GM23338 (cell line): ENCODE measurements at regions not wholly inside any gene's neighbourhood (a gene's known extent, or its start where the extent isn't known, plus 50 kb on each side); places are given as distances from the start of the nearest gene placed in this dataset.
"Not testable (repeated sequence)": the region's sequence is repeated elsewhere in the genome, so short reads cannot be mapped to it uniquely, and the experiment has no call there.

Experiments used
- ATAC-seq: fragments of 200-7000 bp; cut with Tn5 transposase; 3 replicates; pipeline ENCODE4 v1.9.1; 2020
- DNase-seq: peaks from one replicate; pipeline ENCODE4 v3.0.0-alpha.2; 2015; ENCODE audit warnings: low spot score
- H2AFZ ChIP-seq: fragments of 200-600 bp; sonication (generic); 2 replicates; pipeline ENCODE4 v1.8.0; 2016; ENCODE audit warnings: antibody characterized with exemption, mild to moderate bottlenecking, moderate library complexity
- H3F3A ChIP-seq: fragments of 200-600 bp; sonication (generic); replicated peaks from 2 replicates; pipeline ENCODE4 v1.8.0; 2017; ENCODE audit warnings: antibody characterized with exemption, mixed run types, low read depth
- H3K27ac ChIP-seq: fragments of 200-600 bp; sonication (generic); 2 replicates; pipeline ENCODE4 v1.6.1; 2016; ENCODE audit warnings: low read depth
- H3K27me3 ChIP-seq: fragments of 200-600 bp; sonication (generic); 2 replicates; pipeline ENCODE4 v1.8.0; 2016; ENCODE audit warnings: mild to moderate bottlenecking, mixed run types, moderate library complexity; ENCODE audit not compliant: insufficient read depth
- H3K36me3 ChIP-seq: fragments of 200-600 bp; sonication (generic); 2 replicates; pipeline ENCODE4 v1.8.0; 2016; ENCODE audit warnings: mild to moderate bottlenecking; ENCODE audit not compliant: insufficient read depth
- H3K4me1 ChIP-seq: fragments of 200-600 bp; sonication (generic); 2 replicates; pipeline ENCODE4 v1.8.0; 2016; ENCODE audit warnings: mild to moderate bottlenecking, moderate library complexity; ENCODE audit not compliant: insufficient read depth
- H3K4me2 ChIP-seq: fragments of 200-600 bp; sonication (generic); 2 replicates; pipeline ENCODE4 v1.7.1; 2017; ENCODE audit warnings: mixed run types
- H3K4me3 ChIP-seq: fragments of 200-600 bp; sonication (generic); 2 replicates; pipeline ENCODE4 v1.6.1; 2016; ENCODE audit warnings: mixed run types
- H3K79me2 ChIP-seq: fragments of 200-600 bp; sonication (generic); replicated peaks from 2 replicates; pipeline ENCODE4 v1.8.0; 2017; ENCODE audit warnings: mild to moderate bottlenecking; ENCODE audit not compliant: insufficient read depth
- H3K9me2 ChIP-seq: fragments of 200-600 bp; sonication (generic); 2 replicates; pipeline ENCODE4 v1.8.0; 2017; ENCODE audit not compliant: insufficient read depth
- H4K20me1 ChIP-seq: fragments of 200-600 bp; sonication (generic); replicated peaks from 2 replicates; pipeline ENCODE4 v1.8.0; 2017; ENCODE audit warnings: mild to moderate bottlenecking; ENCODE audit not compliant: insufficient read depth
- H3K27ac Mint-ChIP-seq: 2 replicates; pipeline ENCODE4 v1.8.0; 2020; ENCODE audit warnings: inconsistent platforms, mild to moderate bottlenecking, moderate library complexity, mixed read lengths
- H3K27me3 Mint-ChIP-seq: 3 replicates; pipeline ENCODE4 v1.8.0; 2022; ENCODE audit warnings: low read depth, mild to moderate bottlenecking, moderate library complexity, mixed read lengths, inconsistent platforms; ENCODE audit not compliant: insufficient read depth, poor library complexity
- H3K36me3 Mint-ChIP-seq: 3 replicates; pipeline ENCODE4 v1.8.0; 2021; ENCODE audit warnings: low read depth, mild to moderate bottlenecking, inconsistent platforms, moderate library complexity, mixed read lengths
- H3K4me1 Mint-ChIP-seq: 3 replicates; pipeline ENCODE4 v1.8.0; 2020; ENCODE audit warnings: mild to moderate bottlenecking, inconsistent platforms, mixed read lengths
- H3K4me3 Mint-ChIP-seq: 3 replicates; pipeline ENCODE4 v1.8.0; 2021; ENCODE audit warnings: moderate library complexity, mild to moderate bottlenecking, inconsistent platforms, mixed read lengths
- H3K9me3 Mint-ChIP-seq: 3 replicates; pipeline ENCODE4 v1.8.0; 2020; ENCODE audit warnings: moderate library complexity, mild to moderate bottlenecking, inconsistent platforms, mixed read lengths
- CREB1 ChIP-seq: fragments of 250-450 bp; sonication (Bioruptor Pico); IDR thresholded peaks from 2 replicates; pipeline ENCODE4 v1.5.0; 2020; ENCODE audit warnings: low read depth, mild to moderate bottlenecking, moderate library complexity
- EZH2phosphoT487 ChIP-seq: fragments of 200-600 bp; sonication (generic); IDR thresholded peaks from one replicate; pipeline ENCODE4 v1.8.1; 2018; ENCODE audit warnings: antibody characterized with exemption; ENCODE audit not compliant: unreplicated experiment
- JUNB ChIP-seq: IDR thresholded peaks from one replicate; pipeline ENCODE4 v1.6.1; 2016; ENCODE audit warnings: antibody characterized with exemption; ENCODE audit not compliant: unreplicated experiment
- NANOG ChIP-seq: IDR thresholded peaks from 2 replicates; pipeline ENCODE4 v1.6.1; 2016; ENCODE audit warnings: antibody characterized with exemption, borderline replicate concordance
- STAT1 ChIP-seq: IDR thresholded peaks from one replicate; pipeline ENCODE4 v1.6.1; 2016; ENCODE audit warnings: antibody characterized with exemption; ENCODE audit not compliant: unreplicated experiment
- ZNF114 ChIP-seq: fragments of 250-450 bp; sonication (Bioruptor Pico); IDR thresholded peaks from 2 replicates; pipeline ENCODE4 v1.5.0; 2020; ENCODE audit warnings: mild to moderate bottlenecking, moderate library complexity
- ZNF331 ChIP-seq: fragments of 250-450 bp; sonication (Bioruptor Pico); IDR thresholded peaks from 2 replicates; pipeline ENCODE4 v1.5.0; 2020; ENCODE audit warnings: low read depth, mild to moderate bottlenecking, moderate library complexity
- TF ChIP-seq, protein P1 (sequence below), 2 experiments: fragments of 200-600 bp in 1 of 2; sonication (generic) in 1 of 2; conservative IDR thresholded peaks; 2 replicates each; pipeline versions ENCODE4 v1.5.1 to v1.6.1; 2016 to 2017; ENCODE audit warnings: antibody characterized with exemption in 2 of 2, low read depth in 2 of 2, mild to moderate bottlenecking in 2 of 2, moderate library complexity in 1 of 2
- TF ChIP-seq, protein P2 (sequence below): IDR thresholded peaks from one replicate; pipeline ENCODE4 v1.6.1; 2018; ENCODE audit warnings: antibody characterized with exemption; ENCODE audit not compliant: unreplicated experiment
- TF ChIP-seq, protein P3 (sequence below): IDR thresholded peaks from 2 replicates; pipeline ENCODE4 v1.6.1; 2016; ENCODE audit warnings: antibody characterized with exemption

DNA sequence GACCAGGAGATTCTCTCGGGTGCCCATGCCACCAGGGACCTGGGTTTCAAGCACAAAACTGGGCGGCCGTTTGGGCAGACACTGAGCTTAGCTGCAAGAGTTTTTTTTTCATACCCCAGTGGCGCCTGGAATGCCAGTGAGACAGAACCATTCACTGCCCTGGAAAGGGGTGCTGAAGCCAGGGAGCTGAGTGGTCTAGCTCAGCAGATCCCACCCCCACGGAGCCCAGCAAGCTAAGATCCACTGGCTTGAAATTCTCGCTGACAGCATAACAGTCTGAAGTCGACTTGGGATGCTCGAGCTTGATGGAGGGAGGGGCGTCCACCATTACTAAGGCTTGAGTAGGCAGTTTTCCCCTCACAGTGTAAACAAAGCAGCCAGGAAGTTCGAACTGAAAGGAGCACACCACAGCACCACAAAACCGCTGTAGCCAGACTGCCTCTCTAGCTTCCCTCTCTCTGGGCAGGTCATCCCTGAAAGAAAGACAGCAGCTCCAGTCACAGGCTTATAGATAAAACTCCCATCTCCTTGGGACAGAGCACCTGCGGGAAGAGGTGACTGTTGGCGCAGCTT, 157.7 kb downstream of the GIPC2 start:
- H3K9me2 ChIP-seq, H3K27ac ChIP-seq, H3K4me1 Mint-ChIP-seq, H3K79me2 ChIP-seq, H4K20me1 ChIP-seq, H3K36me3 ChIP-seq, H3K27me3 ChIP-seq, H3K4me3 Mint-ChIP-seq, H3F3A ChIP-seq, H3K4me3 ChIP-seq, H3K27me3 Mint-ChIP-seq, H3K27ac Mint-ChIP-seq, H3K36me3 Mint-ChIP-seq, H3K4me1 ChIP-seq, H3K9me3 Mint-ChIP-seq, ATAC-seq: not testable (repeated sequence)
- H3K4me2 ChIP-seq, result 0 out of 2 replicates have a peak overlapping the region, but pooled peaks have one; percentile 26
- DNase-seq, result peak; percentile 24
- H2AFZ ChIP-seq, result peak overlapping the region; percentile 78

DNA sequence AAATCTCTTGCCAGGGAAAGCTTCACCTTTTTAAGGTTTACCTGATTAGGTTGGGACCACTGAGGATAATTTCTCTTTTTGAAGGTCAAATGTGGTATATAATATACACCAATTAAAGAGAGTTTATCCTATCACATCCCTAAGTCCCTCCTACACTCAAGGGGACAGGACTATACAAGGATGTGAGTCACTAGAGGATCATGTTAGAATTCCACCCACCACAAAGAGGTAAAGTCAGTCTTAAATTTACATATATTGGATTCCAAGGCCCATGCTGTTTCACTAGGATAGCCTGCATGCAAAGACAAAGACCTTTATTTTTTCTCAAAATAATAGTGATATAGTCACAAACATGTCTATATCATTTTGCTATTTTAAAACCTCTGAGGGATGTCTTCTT, 164.4 kb downstream of the GIPC2 start:
- H3K79me2 ChIP-seq, result no peaks in the 10 kb centered on the region
- Mint-ChIP-seq H3K36me3 (no peaks in the 10 kb centered on the region; the same call in 2 of the 3 replicates), H3K9me3 (peaks cover 7% of the 10 kb centered on the region; the same call in 2 of the 3 replicates), H3K4me3 (no peak overlapping the region), H3K4me1 (peaks cover 8% of the 10 kb centered on the region), H3K27me3 (peaks cover 5% of the 10 kb centered on the region), H3K27ac (no peak overlapping the region)
- H2AFZ ChIP-seq, result no peak overlapping the region
- H3K36me3 ChIP-seq, result no peaks in the 10 kb centered on the region
- 0 out of 2 replicates have a peak, but pooled peaks cover 3% of the 10 kb centered on the region for H3K9me2 ChIP-seq
- TF ChIP-seq STAT1, result no peak
- TF ChIP-seq, protein P1, sequence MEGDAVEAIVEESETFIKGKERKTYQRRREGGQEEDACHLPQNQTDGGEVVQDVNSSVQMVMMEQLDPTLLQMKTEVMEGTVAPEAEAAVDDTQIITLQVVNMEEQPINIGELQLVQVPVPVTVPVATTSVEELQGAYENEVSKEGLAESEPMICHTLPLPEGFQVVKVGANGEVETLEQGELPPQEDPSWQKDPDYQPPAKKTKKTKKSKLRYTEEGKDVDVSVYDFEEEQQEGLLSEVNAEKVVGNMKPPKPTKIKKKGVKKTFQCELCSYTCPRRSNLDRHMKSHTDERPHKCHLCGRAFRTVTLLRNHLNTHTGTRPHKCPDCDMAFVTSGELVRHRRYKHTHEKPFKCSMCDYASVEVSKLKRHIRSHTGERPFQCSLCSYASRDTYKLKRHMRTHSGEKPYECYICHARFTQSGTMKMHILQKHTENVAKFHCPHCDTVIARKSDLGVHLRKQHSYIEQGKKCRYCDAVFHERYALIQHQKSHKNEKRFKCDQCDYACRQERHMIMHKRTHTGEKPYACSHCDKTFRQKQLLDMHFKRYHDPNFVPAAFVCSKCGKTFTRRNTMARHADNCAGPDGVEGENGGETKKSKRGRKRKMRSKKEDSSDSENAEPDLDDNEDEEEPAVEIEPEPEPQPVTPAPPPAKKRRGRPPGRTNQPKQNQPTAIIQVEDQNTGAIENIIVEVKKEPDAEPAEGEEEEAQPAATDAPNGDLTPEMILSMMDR (conservative IDR thresholded peaks at IDR 0.05; ENCODE audit: low read depth in 2 of 2), result no peak
- no peak for TF ChIP-seq NANOG
- no peak for TF ChIP-seq EZH2phosphoT487
- no peak overlapping the region for H3K4me2 ChIP-seq
- no peaks in the 10 kb centered on the region for H3K27me3 ChIP-seq
- H3K4me1 ChIP-seq, result no peaks in the 10 kb centered on the region
- ATAC-seq (no peak), DNase-seq (no peak)
- no peak overlapping the region for H3K27ac ChIP-seq
- H3F3A ChIP-seq, result no peaks in the 10 kb centered on the region
- H3K4me3 ChIP-seq, result no peak overlapping the region
- no peaks in the 10 kb centered on the region for H4K20me1 ChIP-seq

DNA sequence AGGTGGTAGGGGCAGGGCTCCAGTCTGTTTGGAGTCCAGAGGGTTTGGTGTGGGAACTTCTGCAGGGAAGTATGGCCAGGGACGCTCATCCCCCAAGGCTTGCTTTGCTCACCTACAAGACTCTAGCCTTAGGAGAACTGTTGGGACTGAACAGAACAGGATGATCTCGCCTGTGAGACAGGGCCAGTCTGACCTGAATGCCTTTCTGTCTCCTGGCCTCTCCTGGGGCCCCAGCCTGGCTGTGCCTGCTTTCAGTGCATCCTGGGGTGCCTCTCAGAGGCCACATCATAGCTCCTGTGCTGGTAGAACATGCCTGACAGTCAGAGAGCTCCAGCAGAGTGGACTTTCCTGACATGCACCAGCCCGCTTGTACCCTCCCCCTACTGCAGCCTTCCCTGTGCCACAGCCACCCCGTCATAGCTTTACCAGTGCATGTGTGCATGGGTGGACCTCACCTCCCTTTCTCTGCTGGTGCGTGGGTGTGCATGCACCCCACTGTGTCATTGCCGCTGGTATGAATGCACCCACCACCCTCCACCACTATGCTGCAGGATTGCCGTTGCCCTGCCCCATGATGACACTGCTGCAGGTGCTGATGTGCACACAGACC, 165.8 kb downstream of the GIPC2 start:
- Histone ChIP-seq H3K36me3 (no peaks in the 10 kb centered on the region), H3K27me3 (no peaks in the 10 kb centered on the region), H3K79me2 (no peaks in the 10 kb centered on the region), H3K27ac (no peak overlapping the region), H3K9me2 (0 out of 2 replicates have a peak, but pooled peaks cover 3% of the 10 kb centered on the region), H3K4me2 (no peak overlapping the region), H2AFZ (no peak overlapping the region), H3F3A (no peaks in the 10 kb centered on the region), H4K20me1 (no peaks in the 10 kb centered on the region), H3K4me3 (no peak overlapping the region), H3K4me1 (no peaks in the 10 kb centered on the region)
- Mint-ChIP-seq H3K27ac (no peak overlapping the region), H3K9me3 (peaks cover 7% of the 10 kb centered on the region; the same call in 2 of the 3 replicates), H3K27me3 (peaks cover 5% of the 10 kb centered on the region), H3K36me3 (no peaks in the 10 kb centered on the region; the same call in 2 of the 3 replicates), H3K4me1 (peaks cover 8% of the 10 kb centered on the region), H3K4me3 (no peak overlapping the region)
- ATAC-seq, result no peak
- no peak for DNase-seq
- TF ChIP-seq ZNF114 (CRISPR knock-in tag) (no peak), CREB1 (no peak), JUNB (no peak), ZNF331 (CRISPR knock-in tag) (no peak), NANOG (no peak), EZH2phosphoT487 (no peak)
- TF ChIP-seq, protein P2, sequence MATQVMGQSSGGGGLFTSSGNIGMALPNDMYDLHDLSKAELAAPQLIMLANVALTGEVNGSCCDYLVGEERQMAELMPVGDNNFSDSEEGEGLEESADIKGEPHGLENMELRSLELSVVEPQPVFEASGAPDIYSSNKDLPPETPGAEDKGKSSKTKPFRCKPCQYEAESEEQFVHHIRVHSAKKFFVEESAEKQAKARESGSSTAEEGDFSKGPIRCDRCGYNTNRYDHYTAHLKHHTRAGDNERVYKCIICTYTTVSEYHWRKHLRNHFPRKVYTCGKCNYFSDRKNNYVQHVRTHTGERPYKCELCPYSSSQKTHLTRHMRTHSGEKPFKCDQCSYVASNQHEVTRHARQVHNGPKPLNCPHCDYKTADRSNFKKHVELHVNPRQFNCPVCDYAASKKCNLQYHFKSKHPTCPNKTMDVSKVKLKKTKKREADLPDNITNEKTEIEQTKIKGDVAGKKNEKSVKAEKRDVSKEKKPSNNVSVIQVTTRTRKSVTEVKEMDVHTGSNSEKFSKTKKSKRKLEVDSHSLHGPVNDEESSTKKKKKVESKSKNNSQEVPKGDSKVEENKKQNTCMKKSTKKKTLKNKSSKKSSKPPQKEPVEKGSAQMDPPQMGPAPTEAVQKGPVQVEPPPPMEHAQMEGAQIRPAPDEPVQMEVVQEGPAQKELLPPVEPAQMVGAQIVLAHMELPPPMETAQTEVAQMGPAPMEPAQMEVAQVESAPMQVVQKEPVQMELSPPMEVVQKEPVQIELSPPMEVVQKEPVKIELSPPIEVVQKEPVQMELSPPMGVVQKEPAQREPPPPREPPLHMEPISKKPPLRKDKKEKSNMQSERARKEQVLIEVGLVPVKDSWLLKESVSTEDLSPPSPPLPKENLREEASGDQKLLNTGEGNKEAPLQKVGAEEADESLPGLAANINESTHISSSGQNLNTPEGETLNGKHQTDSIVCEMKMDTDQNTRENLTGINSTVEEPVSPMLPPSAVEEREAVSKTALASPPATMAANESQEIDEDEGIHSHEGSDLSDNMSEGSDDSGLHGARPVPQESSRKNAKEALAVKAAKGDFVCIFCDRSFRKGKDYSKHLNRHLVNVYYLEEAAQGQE, result no peak
- TF ChIP-seq, protein P3, sequence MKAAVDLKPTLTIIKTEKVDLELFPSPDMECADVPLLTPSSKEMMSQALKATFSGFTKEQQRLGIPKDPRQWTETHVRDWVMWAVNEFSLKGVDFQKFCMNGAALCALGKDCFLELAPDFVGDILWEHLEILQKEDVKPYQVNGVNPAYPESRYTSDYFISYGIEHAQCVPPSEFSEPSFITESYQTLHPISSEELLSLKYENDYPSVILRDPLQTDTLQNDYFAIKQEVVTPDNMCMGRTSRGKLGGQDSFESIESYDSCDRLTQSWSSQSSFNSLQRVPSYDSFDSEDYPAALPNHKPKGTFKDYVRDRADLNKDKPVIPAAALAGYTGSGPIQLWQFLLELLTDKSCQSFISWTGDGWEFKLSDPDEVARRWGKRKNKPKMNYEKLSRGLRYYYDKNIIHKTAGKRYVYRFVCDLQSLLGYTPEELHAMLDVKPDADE, result no peak
